Fibroblast of skin of back (primary cell): ENCODE measurements at regions not wholly inside any gene's neighbourhood (a gene's known extent, or its start where the extent isn't known, plus 50 kb on each side); places are given as distances from the start of the nearest gene placed in this dataset.

Source experiments
- DNase-seq: peaks from one replicate; pipeline ENCODE4 v3.0.0-alpha.2; 2013

DNA sequence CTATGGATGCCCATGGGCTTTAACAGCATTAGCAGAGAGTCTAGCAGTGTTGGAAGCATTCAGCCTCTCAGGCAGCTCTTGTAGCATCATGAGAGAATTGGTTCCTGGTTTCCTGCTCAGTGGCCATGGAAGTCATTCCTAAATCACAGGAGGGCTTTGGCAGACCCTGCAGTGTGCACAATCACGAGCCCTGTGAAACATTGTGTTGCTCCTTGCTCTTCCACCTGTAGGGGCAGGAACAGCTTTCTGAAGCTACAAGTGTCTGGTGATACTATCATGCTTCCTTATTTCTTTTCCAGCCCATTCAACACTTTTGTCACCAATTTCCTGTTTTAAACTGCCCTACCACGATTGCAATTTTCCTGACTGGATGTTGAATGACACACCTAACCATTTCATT is 402.2 kb upstream of the USP15 start:
- DNase-seq, result no peak

DNA sequence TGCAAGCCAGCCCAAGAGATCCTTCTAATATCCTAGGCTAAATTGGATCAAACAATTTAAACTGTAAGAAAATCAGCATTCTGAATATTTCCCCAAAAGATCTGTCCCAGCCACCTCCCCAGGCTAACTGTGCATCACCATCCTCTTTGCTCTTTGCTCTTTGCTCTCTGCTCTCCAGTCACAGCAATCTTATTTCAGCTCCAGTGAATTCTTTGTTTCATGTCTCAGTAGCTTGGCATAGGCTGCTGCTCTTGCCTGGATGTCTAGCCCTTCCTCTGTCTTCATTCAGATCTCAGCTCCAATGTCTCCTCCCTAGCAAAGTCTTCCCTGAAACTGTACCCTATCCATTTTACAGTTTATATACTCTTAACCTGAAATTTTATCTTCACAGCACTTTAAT is 399.8 kb upstream of the USP15 start:
- DNase-seq, result no peak

DNA sequence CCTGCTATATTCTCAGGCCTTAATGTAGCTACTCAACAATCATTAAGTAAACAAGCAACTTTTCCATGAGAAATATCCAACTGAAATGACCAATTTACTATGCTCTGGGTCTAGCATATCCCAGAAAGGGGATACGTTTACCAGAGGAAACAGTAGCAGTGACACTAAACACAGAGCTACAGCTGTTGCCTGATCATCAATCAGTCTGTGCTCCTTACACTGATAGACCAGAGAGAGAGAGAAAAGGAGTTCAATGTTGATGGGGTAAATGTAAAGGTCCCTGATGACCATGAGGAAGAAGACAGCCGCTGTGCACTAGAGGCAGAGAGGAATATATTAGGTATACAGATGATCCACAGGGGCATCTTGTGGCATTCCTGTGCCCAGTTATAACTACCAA is 397.2 kb upstream of the USP15 start:
- no peak for DNase-seq

DNA sequence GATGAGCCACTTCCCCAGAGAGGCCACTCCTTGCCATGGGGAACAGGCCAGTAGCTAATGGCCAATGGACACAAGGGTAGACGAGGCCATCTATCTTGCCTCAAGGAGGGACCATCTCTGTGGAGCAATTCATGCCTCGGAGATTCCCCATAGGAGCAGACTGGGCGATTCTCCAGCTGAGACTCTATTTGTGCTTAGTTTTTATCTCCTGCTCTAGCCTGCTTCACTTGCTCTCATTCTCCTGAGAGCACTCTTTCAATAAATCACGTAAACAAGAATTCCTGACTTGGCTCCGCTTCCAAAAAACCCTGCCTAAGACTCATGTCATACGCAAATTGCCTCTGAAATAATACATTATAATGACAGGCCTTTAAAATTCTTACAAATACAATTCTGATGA is 396.4 kb upstream of the USP15 start:
- no peak for DNase-seq

DNA sequence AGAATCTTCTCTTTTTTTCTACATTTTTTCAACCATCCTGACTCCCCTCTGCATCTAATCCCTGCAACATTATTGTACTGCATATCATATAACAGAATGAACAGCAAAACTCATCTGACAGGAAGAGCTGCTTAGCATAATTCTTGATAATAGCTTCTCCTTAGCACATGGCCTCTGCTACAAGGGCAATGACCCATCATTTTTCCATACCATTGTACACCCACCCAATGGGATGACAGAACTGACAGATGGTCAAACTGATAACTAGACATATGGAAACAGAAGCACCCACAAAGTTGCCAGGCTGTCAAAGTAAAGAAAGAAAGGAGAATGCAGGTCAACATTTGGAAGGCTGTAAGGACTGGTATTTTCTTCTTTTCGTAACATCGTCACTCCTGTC is 390.4 kb upstream of the USP15 start:
- no peak for DNase-seq

DNA sequence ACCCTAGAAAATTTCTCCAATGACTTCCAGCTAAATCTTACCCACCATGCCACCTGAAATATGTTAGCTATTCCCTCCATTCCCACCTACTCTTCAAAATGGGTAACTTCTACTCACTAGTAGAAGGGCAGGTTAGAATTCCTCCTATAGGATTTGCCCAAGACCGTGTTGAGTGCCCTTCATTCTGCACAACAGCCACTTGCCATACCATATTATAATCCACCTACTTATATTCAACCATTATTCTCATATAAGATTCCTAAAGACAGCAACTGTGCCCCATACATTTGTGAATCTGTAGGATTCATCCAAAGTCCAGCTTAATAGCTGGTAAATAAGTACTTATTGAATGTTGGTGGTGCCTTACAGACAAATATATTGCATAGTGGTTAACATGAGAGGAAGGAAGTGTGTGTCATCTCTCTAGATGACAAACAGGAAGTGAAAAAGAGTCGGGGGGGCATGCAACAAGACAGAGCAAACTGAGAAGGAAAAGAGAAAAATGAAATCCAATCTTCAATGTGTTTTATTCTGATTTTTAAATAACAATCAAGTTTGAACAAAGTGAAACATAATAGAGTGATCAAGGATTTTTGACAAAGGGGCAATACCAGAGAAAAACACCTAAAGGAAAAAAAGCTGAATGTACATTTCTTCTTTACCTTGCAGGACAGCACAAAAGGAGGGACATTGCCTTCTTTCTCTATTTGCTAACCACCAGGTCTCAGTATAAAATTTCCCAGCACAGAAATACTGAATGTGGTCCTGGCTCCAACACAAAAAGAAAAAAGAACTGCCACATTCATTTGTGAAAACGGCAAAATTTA is 389.3 kb upstream of the USP15 start:
- peak; percentile 3 for DNase-seq

DNA sequence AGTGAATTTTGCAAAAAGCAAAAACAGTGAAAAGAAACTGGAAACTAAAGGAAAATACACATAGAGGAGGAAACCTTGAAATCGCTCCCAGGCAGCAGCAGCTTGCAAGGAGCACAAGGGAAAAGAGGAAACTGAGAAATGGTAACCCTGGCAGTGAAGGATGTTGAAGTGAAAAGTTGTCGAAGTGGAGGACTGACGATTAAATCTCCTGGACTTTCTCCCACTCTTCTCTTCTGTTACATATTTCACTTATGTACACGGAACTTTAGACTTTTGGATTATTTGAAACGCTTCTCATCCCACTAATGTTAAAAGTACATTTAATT is 388.8 kb upstream of the USP15 start:
- DNase-seq, result no peak

DNA sequence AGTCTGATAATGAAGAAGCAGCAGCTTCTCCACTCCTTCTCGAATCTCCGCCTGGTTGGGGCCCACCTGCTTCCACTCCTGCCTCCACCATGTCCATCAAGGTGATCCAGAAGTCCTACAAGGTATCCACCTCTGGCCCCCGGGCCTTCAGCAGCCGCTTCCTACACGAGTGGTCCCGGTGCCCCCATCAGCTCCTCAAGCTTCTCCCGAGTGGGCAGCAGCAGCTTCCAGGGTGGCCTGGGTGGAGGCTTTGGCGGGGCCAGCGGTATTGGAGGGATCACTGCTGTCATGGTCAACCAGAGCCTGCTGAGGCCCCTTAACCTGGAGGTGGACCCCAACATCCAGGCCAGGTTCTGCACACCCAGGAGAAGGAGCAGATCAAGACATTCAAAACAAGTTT is 381.0 kb upstream of the USP15 start:
- DNase-seq, result no peak

DNA sequence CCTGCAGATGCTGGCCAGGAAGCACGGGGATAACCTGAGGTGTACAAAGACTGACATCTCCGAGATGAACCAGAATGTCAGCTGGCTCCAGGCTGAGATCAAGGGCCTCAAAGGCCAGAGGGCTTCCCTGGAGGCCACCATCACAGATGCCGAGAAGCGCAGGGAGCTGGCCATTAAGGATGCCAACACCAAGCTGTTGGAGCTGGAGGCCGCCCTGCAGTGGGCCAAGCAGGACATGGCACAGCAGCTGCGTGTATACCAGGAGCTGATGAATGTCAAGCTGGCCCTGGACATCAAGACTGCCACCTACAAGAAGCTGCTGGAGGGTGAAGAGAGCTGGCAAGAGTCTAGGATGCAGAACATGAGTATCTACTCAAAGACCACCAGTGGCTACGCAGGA is 380.0 kb upstream of the USP15 start:
- DNase-seq, result no peak

DNA sequence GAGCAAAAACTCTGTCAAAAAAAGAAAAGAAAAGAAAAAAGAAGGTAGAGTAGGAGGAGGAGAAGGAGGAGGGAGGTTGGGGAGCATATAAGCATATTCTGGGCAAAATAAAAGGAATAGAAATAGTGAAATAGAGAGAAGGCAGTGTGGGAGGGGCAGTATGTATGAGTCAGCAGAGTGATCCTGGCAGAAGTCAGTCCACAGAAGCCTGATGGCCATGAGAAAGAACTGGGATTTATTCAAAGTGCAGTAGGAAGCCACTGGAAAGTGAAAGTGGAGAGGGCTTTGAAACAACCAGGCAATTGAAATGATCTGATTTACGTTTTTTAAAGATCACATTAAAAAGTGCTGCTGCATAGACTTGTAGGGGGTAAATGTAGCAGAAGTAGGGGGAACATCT is 368.6 kb upstream of the USP15 start:
- peak; percentile 3 for DNase-seq

DNA sequence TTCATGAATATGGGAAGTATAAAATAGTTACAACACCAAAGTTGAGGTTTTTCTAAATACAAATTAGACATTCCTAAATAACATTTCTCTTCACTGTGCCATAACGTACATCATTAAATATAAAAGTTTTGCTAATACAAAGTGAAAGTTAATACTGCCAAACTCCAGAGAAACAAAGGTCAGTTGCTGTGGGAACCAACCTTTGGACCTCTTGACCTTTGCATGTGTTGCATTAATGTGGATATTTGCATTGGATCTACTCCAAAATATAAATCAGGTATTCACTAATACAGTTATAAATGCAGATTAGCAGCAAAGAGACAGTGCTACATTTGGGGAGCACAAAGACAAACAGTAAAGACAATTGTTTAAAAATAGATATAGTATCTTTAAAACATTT is 366.0 kb upstream of the USP15 start:
- DNase-seq, result no peak

DNA sequence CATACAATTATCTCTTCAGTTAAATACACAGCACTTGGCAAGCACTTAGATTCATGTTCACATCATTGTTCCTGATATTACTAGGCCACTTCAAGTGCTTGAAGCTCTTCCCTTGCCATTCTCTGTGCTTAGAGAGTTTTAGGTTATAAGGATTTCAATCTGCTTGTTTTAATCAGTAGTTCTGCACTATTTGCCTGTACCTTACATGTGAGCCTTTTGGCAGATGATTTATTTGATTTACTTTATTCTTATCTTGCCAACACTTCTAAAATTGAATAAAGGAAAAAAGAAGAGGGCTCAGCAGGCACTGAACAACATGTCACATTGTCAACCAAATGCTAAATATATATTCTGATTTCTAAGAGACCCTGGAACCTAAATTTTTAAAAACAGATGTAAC is 363.8 kb upstream of the USP15 start:
- no peak for DNase-seq

DNA sequence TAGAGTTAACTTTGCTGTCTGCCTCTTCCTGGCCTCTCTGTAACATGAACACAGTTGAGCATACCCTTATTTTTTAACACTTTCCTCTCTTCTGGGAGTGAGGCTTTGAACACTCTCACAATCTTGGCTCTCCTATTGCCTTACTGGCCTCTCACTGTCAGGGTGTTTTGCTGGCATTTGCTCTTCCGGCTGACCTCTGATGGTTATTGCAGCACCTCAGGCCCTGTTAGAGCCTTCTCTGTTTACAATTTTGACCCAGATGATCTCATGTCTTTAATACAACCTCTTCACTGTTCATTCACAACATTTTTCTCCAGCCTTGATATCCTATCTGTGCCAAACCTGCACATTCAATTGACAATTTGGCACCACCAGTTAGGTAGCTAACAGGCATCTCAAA is 357.8 kb upstream of the USP15 start:
- DNase-seq, result no peak

DNA sequence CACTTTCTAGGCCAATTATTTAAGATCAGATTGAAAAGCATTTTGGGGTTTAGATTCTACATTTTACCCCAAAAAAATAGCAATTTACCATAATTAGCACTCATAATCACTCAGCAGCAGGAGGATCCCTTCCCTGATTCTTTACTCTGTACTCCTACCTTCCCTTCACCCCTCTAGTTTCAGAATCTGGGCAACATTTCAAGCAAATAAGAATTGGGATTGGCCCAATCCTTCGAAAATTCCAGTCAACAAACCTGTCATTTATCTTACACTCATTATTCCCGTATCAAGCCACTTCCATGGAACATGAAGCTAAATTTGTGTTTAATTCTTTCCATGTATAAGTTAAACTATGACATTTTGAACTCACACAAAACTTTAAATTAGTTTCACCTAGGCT is 349.1 kb upstream of the USP15 start:
- DNase-seq, result no peak

DNA sequence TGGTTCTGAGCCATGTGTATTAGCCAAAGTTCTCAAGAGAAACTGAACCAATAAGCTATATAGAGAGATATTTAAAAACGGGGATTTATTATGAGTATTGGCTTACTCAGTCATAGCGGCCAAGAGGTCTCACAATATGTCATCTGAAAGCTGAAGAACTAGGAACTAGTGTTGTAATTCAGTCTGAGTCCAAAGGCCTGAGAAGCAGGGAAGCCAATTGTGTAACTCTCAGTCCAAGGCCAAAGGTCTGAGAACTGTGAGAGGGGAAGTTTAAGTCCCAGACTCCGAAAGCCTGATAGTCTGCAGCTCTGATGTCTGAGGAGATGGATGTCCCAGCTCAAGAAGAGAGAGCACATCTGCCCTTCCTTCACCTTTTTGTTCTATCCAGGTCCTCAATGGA is 344.8 kb upstream of the USP15 start:
- no peak for DNase-seq

DNA sequence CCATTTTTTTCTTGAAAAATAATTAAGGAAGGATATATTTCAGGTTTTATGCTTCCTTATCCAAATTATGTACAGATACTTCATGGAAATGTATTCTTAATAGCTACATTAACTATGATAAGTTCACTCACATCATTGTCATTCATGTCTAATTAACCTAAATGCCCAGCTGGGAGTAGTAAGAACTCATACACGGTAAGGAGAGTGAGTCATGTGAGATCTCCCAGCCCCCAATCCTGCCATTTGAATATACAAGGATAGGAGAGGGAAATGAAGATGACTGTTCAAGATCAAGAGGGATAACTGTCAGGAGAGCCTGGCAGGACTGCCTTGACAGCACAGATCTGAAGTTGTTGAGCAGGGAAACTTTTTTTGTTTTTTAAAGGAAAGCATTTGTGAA is 343.4 kb upstream of the USP15 start:
- DNase-seq, result peak; percentile 2

DNA sequence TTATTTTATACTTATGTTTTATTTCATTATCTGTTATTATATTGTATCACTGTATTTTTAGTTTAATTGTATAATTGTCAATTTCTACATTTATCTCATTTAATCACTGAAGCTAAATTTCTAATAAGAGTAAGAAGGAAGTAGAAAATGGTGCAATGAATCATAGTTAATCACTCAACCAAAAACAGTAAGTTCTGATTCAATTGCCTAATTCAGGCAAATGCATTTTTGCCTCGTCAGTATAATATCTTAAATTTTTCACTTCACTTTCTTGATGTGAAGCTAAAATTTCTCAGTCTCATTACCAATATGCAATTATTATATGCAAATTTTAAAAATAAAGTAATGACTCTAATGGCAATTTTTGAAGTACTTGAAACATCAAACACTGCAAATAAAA is 340.5 kb upstream of the USP15 start:
- no peak for DNase-seq

DNA sequence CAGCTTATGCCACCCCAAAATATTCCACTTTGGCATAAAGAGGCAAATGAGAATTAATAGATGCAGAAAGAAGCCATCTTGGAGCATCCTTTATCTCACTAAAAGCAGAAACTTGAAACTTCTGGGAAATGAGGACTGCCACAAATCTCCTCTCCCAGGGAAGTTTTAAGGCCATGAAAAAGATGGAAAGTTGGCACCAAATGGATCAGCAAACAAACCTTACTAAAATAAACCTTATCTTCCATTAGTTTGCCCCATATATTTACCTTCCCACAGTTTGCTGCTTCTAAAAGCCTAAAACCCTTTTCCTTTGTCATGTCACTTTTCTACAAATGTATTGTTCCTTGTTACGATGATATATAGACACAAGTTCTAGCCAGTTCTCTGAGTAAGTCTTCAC is 340.0 kb upstream of the USP15 start:
- no peak for DNase-seq

DNA sequence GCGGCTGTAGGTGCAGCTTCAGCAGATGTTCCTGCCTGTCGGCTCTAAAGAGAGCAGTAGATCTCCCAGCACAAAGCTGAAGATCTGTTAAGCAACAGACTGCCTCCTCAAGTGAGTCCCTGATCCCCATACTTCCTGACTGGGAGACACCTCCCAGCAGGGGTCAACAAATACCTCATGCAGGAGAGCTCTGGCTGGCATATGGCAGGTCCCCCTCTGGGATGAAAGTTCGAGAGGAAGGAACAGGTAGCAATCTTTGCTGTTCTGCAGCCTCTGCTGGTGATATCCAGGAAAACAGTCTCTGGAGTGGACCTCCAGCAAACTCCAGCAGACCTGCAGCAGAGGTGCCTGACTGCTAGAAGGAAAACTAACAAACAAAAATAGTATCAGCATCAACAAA is 337.1 kb upstream of the USP15 start:
- no peak for DNase-seq

DNA sequence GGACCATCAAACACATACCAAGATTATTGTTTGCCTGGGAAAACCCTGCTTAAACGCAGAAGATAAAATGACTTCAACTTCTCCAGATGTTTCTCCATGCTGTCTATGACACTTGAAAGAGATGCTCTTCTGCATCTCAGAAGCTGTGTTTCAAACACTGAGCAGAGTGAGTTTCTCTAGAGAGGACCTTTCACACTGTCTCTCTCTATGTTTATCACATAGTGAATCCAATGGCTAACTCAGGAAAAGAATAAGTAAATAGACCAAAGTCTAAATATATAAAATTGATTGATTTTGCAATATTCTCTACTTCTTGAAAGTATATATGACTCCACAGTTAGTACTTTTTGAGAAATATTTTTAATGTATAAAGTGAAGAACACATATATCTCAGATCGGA is 325.6 kb upstream of the USP15 start:
- DNase-seq, result no peak

DNA sequence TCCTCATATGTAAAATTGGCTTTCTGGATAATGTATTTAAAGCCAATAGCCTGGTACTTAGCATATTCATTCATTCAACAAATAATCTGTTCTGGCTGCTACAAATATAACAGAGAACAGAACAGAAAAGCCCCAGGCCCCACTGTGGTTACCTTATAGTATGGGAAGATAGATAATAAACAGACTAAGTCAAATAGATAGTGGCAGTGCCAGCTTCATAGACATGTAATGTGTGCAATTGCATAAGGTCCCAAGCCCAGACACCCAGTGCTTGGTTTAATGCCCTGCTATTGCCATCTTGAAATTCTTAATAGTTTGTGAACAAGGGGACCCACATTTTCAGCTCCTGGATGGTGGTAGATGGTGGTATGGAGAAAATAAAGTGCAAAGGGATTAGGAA is 320.2 kb upstream of the USP15 start:
- no peak for DNase-seq

DNA sequence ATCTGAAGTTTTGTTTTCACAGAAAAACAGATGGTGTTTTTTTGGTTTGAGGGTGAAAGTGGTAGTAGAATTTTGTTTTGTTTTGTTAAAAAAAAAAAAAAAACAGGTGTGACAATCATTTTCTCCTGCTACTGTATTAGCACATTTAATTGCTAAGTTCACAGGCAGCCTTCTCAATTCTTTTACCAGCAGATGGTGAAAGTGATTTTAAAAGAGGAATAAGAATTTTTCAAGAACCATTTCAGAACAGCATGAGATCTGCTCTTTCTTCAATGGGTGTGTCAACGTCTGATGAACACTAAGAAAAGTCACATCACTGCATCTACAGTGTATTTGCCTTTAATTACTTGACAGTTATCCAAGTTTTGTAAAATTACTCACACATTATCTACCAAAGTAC is 303.7 kb upstream of the USP15 start:
- no peak for DNase-seq

DNA sequence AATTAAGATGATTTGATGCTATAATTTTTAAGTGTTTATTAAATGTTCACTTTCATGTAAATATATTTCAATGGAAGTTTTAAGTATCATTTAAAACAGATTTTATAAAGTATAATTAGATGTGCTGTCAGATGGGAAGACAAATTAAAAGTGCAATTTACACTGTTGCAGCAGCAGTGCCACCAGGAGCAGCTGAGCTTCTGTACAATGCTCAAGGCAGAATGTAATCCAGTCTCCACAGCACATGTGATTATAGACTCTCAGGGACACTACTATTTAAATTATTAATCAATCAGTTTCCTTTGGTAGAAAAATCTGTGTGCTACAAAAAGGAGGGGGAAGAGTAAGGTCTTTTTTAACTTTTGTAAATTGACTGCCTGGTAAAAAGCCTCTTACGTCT is 285.7 kb upstream of the USP15 start:
- DNase-seq, result no peak

DNA sequence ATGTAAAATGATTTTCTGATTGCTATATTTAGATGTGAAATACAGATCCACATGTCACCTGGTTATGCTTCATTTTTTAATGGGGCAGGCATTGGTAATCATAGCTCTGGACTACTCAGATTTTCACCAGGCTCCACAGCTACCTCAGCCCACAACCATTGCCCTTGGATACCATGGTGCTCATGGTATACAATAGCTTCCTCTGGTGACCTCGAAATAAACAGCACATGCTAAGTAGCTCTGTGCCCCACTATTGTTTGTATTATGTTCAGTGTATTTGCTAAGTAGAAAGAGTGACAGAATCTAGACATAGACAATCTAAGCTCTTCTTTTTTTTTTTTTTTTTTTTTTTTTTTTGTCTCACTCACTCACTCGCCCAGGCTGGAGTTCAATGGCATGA is 274.4 kb upstream of the USP15 start:
- DNase-seq, result no peak

DNA sequence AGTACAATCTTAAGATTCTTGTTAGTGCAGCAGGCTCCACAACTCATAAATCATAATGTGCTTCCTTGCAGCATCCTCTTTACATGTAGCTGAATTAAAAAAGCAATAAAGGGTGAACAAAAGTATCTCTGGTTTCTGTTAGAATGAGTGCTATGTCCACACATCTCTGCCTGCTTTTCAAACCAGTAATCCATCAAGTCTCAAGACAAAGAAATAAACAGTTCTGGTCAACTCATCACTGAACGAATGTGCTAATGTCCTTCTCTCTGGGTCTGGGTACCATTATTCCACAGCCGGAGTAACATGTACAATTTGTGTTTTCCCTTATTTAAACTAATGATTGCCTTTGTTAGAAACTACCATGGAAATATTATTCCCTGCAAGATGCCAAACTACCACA is 273.0 kb upstream of the USP15 start:
- DNase-seq, result no peak

DNA sequence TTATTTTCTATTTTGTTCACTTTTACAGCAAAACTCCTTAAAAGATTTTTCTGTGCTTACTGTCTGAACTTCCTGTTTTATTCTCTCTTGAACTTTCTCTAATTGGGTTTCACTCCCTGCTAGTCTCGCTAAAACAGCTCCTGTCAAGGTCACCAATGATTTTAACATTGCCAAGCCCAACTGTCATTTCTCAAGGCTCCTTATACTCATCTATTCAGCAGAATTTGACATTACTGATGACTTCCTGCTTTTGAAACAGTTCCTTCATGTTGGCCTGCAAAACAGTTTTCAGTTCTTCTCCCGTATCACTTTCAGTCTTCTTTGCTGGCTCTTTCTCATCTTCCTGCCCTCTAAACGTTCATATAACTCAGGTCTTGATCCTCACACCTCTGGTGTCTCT is 268.5 kb upstream of the USP15 start:
- no peak for DNase-seq
